SK-N-SH treated with all-trans-retinoic acid at 6 μM for 48 hours (cell line): ENCODE measurements at regions not wholly inside any gene's neighbourhood (a gene's known extent, or its start where the extent isn't known, plus 50 kb on each side); places are given as distances from the start of the nearest gene placed in this dataset.

Source experiments
- ATAC-seq: fragments of 200-7000 bp; cut with Tn5 transposase; 3 replicates; pipeline ENCODE4 v1.9.1; 2020; ENCODE audit warnings: mild to moderate bottlenecking, moderate library complexity
- ARNTL ChIP-seq: fragments of 450-650 bp; formaldehyde crosslinking; IDR thresholded peaks from 2 replicates; pipeline ENCODE4 v1.5.0; 2020; ENCODE audit warnings: low read depth, mild to moderate bottlenecking, moderate library complexity, borderline replicate concordance
- BACH2 ChIP-seq: fragments of 250-450 bp; sonication (Bioruptor Pico); IDR thresholded peaks from 2 replicates; pipeline ENCODE4 v1.9.0; 2021; ENCODE audit warnings: mild to moderate bottlenecking, borderline replicate concordance
- CREB5 ChIP-seq: fragments of 250-450 bp; sonication (Bioruptor Pico); IDR thresholded peaks from 2 replicates; pipeline ENCODE4 v1.5.1; 2020; ENCODE audit warnings: low read depth, mild to moderate bottlenecking, moderate library complexity
- CSDC2 ChIP-seq: fragments of 250-450 bp; sonication (Bioruptor Pico); IDR thresholded peaks from 2 replicates; pipeline ENCODE4 v1.5.0; 2020; ENCODE audit warnings: mild to moderate bottlenecking, moderate library complexity
- CSRNP3 ChIP-seq: fragments of 250-450 bp; sonication (Bioruptor Pico); IDR thresholded peaks from 2 replicates; pipeline ENCODE4 v1.5.1; 2021; ENCODE audit warnings: mild to moderate bottlenecking, moderate library complexity
- ESRRG ChIP-seq: fragments of 250-450 bp; sonication (Bioruptor Pico); IDR thresholded peaks from 2 replicates; pipeline ENCODE4 v1.6.1; 2021; ENCODE audit warnings: mild to moderate bottlenecking
- GLIS3 ChIP-seq: fragments of 250-450 bp; sonication (Bioruptor Pico); IDR thresholded peaks from 2 replicates; pipeline ENCODE4 v1.5.0; 2020; ENCODE audit warnings: mild to moderate bottlenecking, moderate library complexity
- ISL1 ChIP-seq: fragments of 250-450 bp; sonication (Bioruptor Pico); IDR thresholded peaks from 2 replicates; pipeline ENCODE4 v2.1.2; 2022; ENCODE audit warnings: mild to moderate bottlenecking, moderate library complexity
- OSR1 ChIP-seq: fragments of 250-450 bp; sonication (Bioruptor Pico); IDR thresholded peaks from 2 replicates; pipeline ENCODE4 v1.8.0; 2022; ENCODE audit warnings: moderate library complexity, mild to moderate bottlenecking, inconsistent platforms
- PATZ1 ChIP-seq: fragments of 250-450 bp; sonication (Bioruptor Pico); IDR thresholded peaks from 2 replicates; pipeline ENCODE4 v1.8.0; 2020; ENCODE audit warnings: mild to moderate bottlenecking, moderate library complexity, borderline replicate concordance
- POU6F1 ChIP-seq: fragments of 250-450 bp; sonication (Bioruptor Pico); IDR thresholded peaks from 2 replicates; pipeline ENCODE4 v1.8.0; 2021; ENCODE audit warnings: low read depth, mild to moderate bottlenecking, moderate library complexity, borderline replicate concordance
- PPARA ChIP-seq: fragments of 250-450 bp; sonication (Bioruptor Pico); IDR thresholded peaks from 2 replicates; pipeline ENCODE4 v1.5.0; 2020; ENCODE audit warnings: mild to moderate bottlenecking, borderline replicate concordance
- RARB ChIP-seq: fragments of 250-450 bp; sonication (Bioruptor Pico); IDR thresholded peaks from 2 replicates; pipeline ENCODE4 v1.8.0; 2021; ENCODE audit warnings: mild to moderate bottlenecking, moderate library complexity
- SNAI2 ChIP-seq: fragments of 250-450 bp; sonication (Bioruptor Pico); IDR thresholded peaks from 2 replicates; pipeline ENCODE4 v1.5.0; 2020; ENCODE audit warnings: mild to moderate bottlenecking, moderate library complexity
- TCF4 ChIP-seq: fragments of 250-450 bp; sonication (Bioruptor Pico); IDR thresholded peaks from 2 replicates; pipeline ENCODE4 v1.8.0; 2021; ENCODE audit warnings: mild to moderate bottlenecking, moderate library complexity, borderline replicate concordance
- TOX ChIP-seq: fragments of 250-450 bp; sonication (Bioruptor Pico); IDR thresholded peaks from 2 replicates; pipeline ENCODE4 v1.8.0; 2021; ENCODE audit warnings: mild to moderate bottlenecking, moderate library complexity, borderline replicate concordance
- TSHZ2 ChIP-seq: fragments of 250-450 bp; sonication (Bioruptor Pico); IDR thresholded peaks from 2 replicates; pipeline ENCODE4 v1.5.0; 2020; ENCODE audit warnings: mild to moderate bottlenecking, moderate library complexity
- ZC3H10 ChIP-seq: fragments of 250-450 bp; sonication (Bioruptor Pico); IDR thresholded peaks from 2 replicates; pipeline ENCODE4 v1.5.1; 2021; ENCODE audit warnings: mild to moderate bottlenecking, moderate library complexity
- ZFP3 ChIP-seq: fragments of 250-450 bp; sonication (Bioruptor Pico); IDR thresholded peaks from 2 replicates; pipeline ENCODE4 v1.5.0; 2020; ENCODE audit warnings: mild to moderate bottlenecking, moderate library complexity
- ZFP30 ChIP-seq: fragments of 450-650 bp; formaldehyde crosslinking; IDR thresholded peaks from 2 replicates; pipeline ENCODE4 v1.5.0; 2022; ENCODE audit warnings: mild to moderate bottlenecking, moderate library complexity
- ZNF565 ChIP-seq: fragments of 450-650 bp; formaldehyde crosslinking; conservative IDR thresholded peaks from 2 replicates; pipeline ENCODE4 v1.5.0; 2020; ENCODE audit warnings: low read depth, mild to moderate bottlenecking, moderate library complexity
- ZNF70 ChIP-seq: fragments of 450-650 bp; formaldehyde crosslinking; IDR thresholded peaks from 2 replicates; pipeline ENCODE4 v1.5.0; 2020; ENCODE audit warnings: mild to moderate bottlenecking, moderate library complexity
- ZNF8 ChIP-seq: fragments of 450-650 bp; formaldehyde crosslinking; IDR thresholded peaks from 2 replicates; pipeline ENCODE4 v1.5.0; 2020; ENCODE audit warnings: mild to moderate bottlenecking, moderate library complexity

- TF ChIP-seq ISL1 = no peak
- TF ChIP-seq ZFP3 (CRISPR knock-in tag) = no peak
- no peak for TF ChIP-seq CSDC2 (CRISPR knock-in tag)
- no peak for TF ChIP-seq ZNF8 (CRISPR knock-in tag)
- TF ChIP-seq CREB5 = no peak
- no peak for TF ChIP-seq PPARA
- TF ChIP-seq POU6F1 = no peak
- no peak for TF ChIP-seq PATZ1 (CRISPR knock-in tag)
- no peak for TF ChIP-seq SNAI2 (CRISPR knock-in tag)
- no peak for TF ChIP-seq CSRNP3 (CRISPR knock-in tag)
- no peak for TF ChIP-seq ZFP30
- TF ChIP-seq OSR1 (CRISPR knock-in tag) = no peak
- TF ChIP-seq ZC3H10 (CRISPR knock-in tag) = no peak
- no peak for TF ChIP-seq ESRRG (CRISPR knock-in tag)
- no peak for TF ChIP-seq RARB (CRISPR knock-in tag)
- no peak for TF ChIP-seq TOX (CRISPR knock-in tag)
- no peak for TF ChIP-seq ARNTL
- TF ChIP-seq ZNF70 (CRISPR knock-in tag) = no peak
- TF ChIP-seq TCF4 (CRISPR knock-in tag) = no peak
- TF ChIP-seq, all 23 proteins: peak for 0
These were observed 152.6 kb upstream of the RNF32 start for GRCh38 chr7:156487811-156488533.

GRCh38 chr7:156480671-156481070 lies 159.9 kb upstream of the RNF32 start:
- ATAC-seq = no peak
- TF ChIP-seq ZNF8 (CRISPR knock-in tag) (no peak), RARB (CRISPR knock-in tag) (no peak), ZFP3 (CRISPR knock-in tag) (no peak), CSDC2 (CRISPR knock-in tag) (no peak), ZFP30 (no peak), CSRNP3 (CRISPR knock-in tag) (no peak), ESRRG (CRISPR knock-in tag) (no peak), ARNTL (no peak), ISL1 (no peak), SNAI2 (CRISPR knock-in tag) (no peak), ZC3H10 (CRISPR knock-in tag) (no peak), TOX (CRISPR knock-in tag) (no peak), GLIS3 (CRISPR knock-in tag) (no peak), ZNF565 (CRISPR knock-in tag) (no peak)

More at GRCh38 chr7:156487811-156488533, 152.6 kb upstream of the RNF32 start:
- ATAC-seq = no peak

- no peak for ATAC-seq
- TF ChIP-seq ISL1 (no peak), PATZ1 (CRISPR knock-in tag) (no peak), OSR1 (CRISPR knock-in tag) (no peak), TCF4 (CRISPR knock-in tag) (no peak), ZNF8 (CRISPR knock-in tag) (no peak), TSHZ2 (CRISPR knock-in tag) (no peak), RARB (CRISPR knock-in tag) (no peak), CSRNP3 (CRISPR knock-in tag) (no peak), SNAI2 (CRISPR knock-in tag) (no peak), ZFP30 (no peak), BACH2 (CRISPR knock-in tag) (no peak)
These were observed 161.0 kb upstream of the RNF32 start for GRCh38 chr7:156479596-156479995.
